GM19351 (cell line): ENCODE measurements at regions not wholly inside any gene's neighbourhood (a gene's known extent, or its start where the extent isn't known, plus 50 kb on each side); places are given as distances from the start of the nearest gene placed in this dataset.

Experiments used
- ATAC-seq: cut with Tn5 transposase; IDR thresholded peaks from one replicate; pipeline ENCODE4 v1.9.1; 2021; ENCODE audit warnings: mild to moderate bottlenecking, moderate library complexity; ENCODE audit not compliant: unreplicated experiment

- no peak for ATAC-seq
Observed at GRCh38 chr18:11237484-11237883, 88.1 kb upstream of the PIEZO2 start.

DNA sequence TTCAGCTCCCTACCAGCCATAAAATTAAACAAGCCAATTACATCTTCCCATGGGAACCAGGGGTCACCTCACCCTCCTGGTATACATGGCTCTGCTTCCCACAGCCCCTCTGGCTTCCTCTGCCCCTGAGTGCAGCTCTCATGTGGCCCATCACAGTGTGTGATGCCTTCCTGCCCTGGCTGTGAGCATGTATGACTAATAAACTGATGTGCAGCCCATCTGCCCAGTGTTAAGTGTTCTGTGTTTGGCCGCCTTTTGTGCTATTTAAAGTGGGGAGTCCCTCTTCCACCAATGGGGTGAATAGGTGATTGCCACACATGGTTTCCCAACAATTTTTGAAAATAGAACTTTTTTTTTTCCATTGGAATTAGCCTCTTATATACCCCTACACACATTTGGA, 87.7 kb upstream of the PIEZO2 start:
- ATAC-seq: no peak

GRCh38 chr18:11224153-11224552, 74.8 kb upstream of the PIEZO2 start:
- no peak for ATAC-seq

DNA sequence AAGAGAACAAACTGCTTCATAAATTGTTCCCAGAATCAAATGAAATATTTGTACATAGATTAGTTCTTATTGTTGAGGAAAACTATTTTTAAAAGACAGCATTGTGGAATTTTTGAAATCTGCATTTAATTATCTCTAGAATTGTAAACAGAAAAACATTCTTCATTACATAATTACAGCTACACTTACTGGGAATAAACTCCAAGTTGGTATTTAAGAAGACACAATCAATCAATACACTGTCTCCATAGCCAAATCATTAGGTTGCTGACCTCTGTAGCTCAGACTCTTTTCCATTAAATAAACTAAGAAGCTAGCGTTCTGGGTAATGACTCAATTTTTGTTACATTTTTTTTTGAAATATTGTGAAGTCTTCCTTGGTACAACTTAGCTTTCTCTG, 70.2 kb upstream of the PIEZO2 start:
- no peak for ATAC-seq

DNA sequence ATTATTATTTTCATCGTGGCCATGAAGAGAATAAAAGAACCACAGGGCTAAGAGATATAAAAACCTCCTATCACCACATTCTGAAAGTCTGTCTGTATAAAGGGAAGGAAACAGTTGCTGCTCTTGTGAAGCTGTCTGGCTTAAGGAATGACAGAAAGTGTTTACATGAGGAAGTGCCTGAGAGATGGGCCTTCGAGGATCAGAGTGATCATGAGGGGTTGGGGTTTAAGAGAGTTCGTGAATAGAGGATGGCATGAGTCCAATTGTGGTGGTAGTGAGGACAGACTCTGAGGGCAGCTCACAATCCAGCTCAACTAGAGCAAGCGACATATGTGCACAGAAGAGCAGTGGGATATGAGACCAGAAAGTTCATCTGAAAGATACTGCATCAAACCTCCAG, 65.8 kb upstream of the PIEZO2 start:
- ATAC-seq: no peak

DNA sequence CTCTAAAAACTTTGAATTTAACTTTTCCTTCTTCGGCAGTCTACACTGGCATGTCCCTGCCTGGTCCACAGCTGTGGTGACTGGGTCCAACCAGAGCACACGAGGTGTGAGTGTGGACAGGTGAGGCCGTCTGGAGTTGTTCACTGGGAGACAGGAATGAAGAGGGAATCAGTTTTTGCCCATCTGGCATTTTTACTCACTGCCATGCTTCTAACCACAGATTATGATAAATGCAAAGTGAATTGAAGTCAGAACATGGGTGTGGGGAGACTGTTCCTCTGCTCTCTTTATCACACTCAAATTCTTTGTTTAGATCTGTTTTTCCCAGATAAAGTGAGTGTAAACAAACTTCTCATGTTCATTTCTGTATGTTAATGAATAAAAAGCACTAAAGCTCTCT, 54.7 kb upstream of the PIEZO2 start:
- ATAC-seq: no peak

DNA sequence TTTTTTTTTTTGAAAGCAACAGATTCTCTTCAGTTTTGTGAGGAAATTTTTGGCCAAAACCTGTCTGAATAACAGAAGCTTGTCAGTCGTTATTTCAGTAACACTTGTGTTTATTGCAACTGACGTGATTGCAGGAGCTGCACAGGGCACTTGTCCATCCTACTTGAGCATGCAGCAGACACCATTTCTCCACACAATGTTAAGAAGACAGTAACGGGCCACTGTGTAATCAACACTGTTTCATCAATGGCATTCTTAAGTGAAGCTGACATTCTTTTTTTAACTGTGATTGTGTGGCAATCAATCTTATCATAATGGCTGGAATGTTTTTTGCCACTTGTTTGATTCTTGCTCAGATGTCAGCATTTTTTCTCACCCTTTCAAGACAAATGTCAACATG, 50.1 kb upstream of the PIEZO2 start:
- no peak for ATAC-seq
